ENCODE measurements at regions not wholly inside any gene's neighbourhood (a gene's known extent, or its start where the extent isn't known, plus 50 kb on each side); places are given as distances from the start of the nearest gene placed in this dataset.
A peak's percentile ranks its signal among the peaks of the same experiment; 100 is the strongest.
"Not testable (repeated sequence)": the region's sequence is repeated elsewhere in the genome, so short reads cannot be mapped to it uniquely, and the experiment has no call there.

GRCh38 chr15:84544586-84544985 is 56.2 kb upstream of the ZSCAN2 start:
- H3K36me3 Mint-ChIP-seq (ENCODE audit: unreplicated experiment), result peaks cover 37% of the 10 kb centered on the region
- DNase-seq (ENCODE audit: extremely low spot score, unreplicated experiment); H3K27me3 Mint-ChIP-seq (ENCODE audit: unreplicated experiment); H3K27ac Mint-ChIP-seq (ENCODE audit: unreplicated experiment); H3K4me3 Mint-ChIP-seq (ENCODE audit: unreplicated experiment); H3K9me3 Mint-ChIP-seq (ENCODE audit: unreplicated experiment); H3K4me1 Mint-ChIP-seq (ENCODE audit: unreplicated experiment): not testable (repeated sequence)

GRCh38 chr15:84547150-84547549 is 53.7 kb upstream of the ZSCAN2 start:
- H3K4me1 Mint-ChIP-seq (ENCODE audit: unreplicated experiment), result peaks cover 26% of the 10 kb centered on the region
- H3K27me3 Mint-ChIP-seq (ENCODE audit: unreplicated experiment); H3K9me3 Mint-ChIP-seq (ENCODE audit: unreplicated experiment); H3K4me3 Mint-ChIP-seq (ENCODE audit: unreplicated experiment); H3K27ac Mint-ChIP-seq (ENCODE audit: unreplicated experiment); DNase-seq (ENCODE audit: extremely low spot score, unreplicated experiment): not testable (repeated sequence)
- H3K36me3 Mint-ChIP-seq (ENCODE audit: unreplicated experiment), result peaks cover 22% of the 10 kb centered on the region

GRCh38 chr15:84550503-84550902 is 50.3 kb upstream of the ZSCAN2 start:
- peaks cover 32% of the 10 kb centered on the region for H3K4me1 Mint-ChIP-seq (ENCODE audit: unreplicated experiment)
- DNase-seq (ENCODE audit: extremely low spot score, unreplicated experiment); H3K4me3 Mint-ChIP-seq (ENCODE audit: unreplicated experiment); H3K27me3 Mint-ChIP-seq (ENCODE audit: unreplicated experiment); H3K9me3 Mint-ChIP-seq (ENCODE audit: unreplicated experiment): not testable (repeated sequence)
- H3K36me3 Mint-ChIP-seq (ENCODE audit: unreplicated experiment), result peaks cover 31% of the 10 kb centered on the region
- peak overlapping the region; percentile 81 for H3K27ac Mint-ChIP-seq (ENCODE audit: unreplicated experiment)

Data from osteocyte (in vitro differentiated cells).